ENCODE measurements at regions not wholly inside any gene's neighbourhood (a gene's known extent, or its start where the extent isn't known, plus 50 kb on each side); places are given as distances from the start of the nearest gene placed in this dataset.

- TF ChIP-seq ZBTB33 (IDR thresholded peaks at IDR 0.05; ENCODE audit: extremely low read depth, insufficient replicate concordance, low read length) (no peak), EGR1 (IDR thresholded peaks at IDR 0.05; ENCODE audit: low read depth) (no peak), ZNF274 (IDR thresholded peaks at IDR 0.05; ENCODE audit: low read depth, low read length) (no peak), CTCF (IDR thresholded peaks at IDR 0.05 in 2 of 3, conservative IDR thresholded peaks at IDR 0.05 in 1 of 3; ENCODE audit: borderline replicate concordance in 1 of 3, insufficient read depth in 1 of 3, low read depth in 2 of 3, low read length in 2 of 3) (no peak), YY1 (IDR thresholded peaks at IDR 0.05; ENCODE audit: extremely low read depth, insufficient replicate concordance, low read depth, low read length) (no peak), JUND (IDR thresholded peaks at IDR 0.05) (no peak), ATF3 (IDR thresholded peaks at IDR 0.05) (no peak), POLR2A (IDR thresholded peaks at IDR 0.05; ENCODE audit: borderline replicate concordance, extremely low read depth, insufficient read depth, insufficient read length) (no peak), CEBPB (IDR thresholded peaks at IDR 0.05; ENCODE audit: low read depth) (no peak)
Observed at GRCh38 chrX:115970718-115971117, 199.8 kb upstream of the AGTR2 start (continued).

- ChIA-PET RAD21 (ENCODE audit: low non-redundant PET in 1 of 2, low total read pairs in 2 of 2, uncharacterized antibody in 2 of 2, unreplicated experiment in 2 of 2) (no interaction called here), CTCF (no interaction called here), POLR2A (no interaction called here)
- Histone ChIP-seq H3K4me3 (replicated peaks in 1 of 2; ENCODE audit: low read depth in 1 of 2, low read length in 2 of 2) (no peak overlapping the region), H3K79me2 (ENCODE audit: insufficient read depth, low read length) (peaks cover 8% of the 10 kb centered on the region), H3K9me2 (ENCODE audit: insufficient read depth) (no peaks in the 10 kb centered on the region), H3K9me3 (ENCODE audit: control insufficient read depth in 1 of 2, insufficient read depth in 1 of 2, low read depth in 1 of 2, low read length in 2 of 2) (no peaks in the 10 kb centered on the region), H3K27ac (ENCODE audit: low read depth, low read length) (no peak overlapping the region), H3K36me3 (ENCODE audit: control insufficient read depth in 1 of 2, insufficient read depth in 2 of 2, low read length in 2 of 2) (no peaks in the 10 kb centered on the region), H3K9ac (ENCODE audit: low read length) (no peak overlapping the region), H2AFZ (ENCODE audit: low read depth, low read length, poor library complexity, severe bottlenecking) (no peak overlapping the region), H3K4me2 (ENCODE audit: low read length) (no peak overlapping the region), H3K4me1 (ENCODE audit: control insufficient read depth in 1 of 2, insufficient read depth in 2 of 2, low read length in 2 of 2) (peaks cover 0 to 6% of the 10 kb centered on the region in 2 experiments; a peak in 1 of 4 replicates), H3K27me3 (ENCODE audit: insufficient read depth, low read length) (no peaks in the 10 kb centered on the region), H4K20me1 (ENCODE audit: insufficient read depth) (no peaks in the 10 kb centered on the region)
- ATAC-seq = no peak
- no peak for DNase-seq (ENCODE audit: low read depth, low spot score)
- BruUV-seq (replicated peaks) = no TSS peak
- intact Hi-C loops (cut with micrococcal nuclease) = no loop called here
- no peak for TF ChIP-seq RAD21 (IDR thresholded peaks at IDR 0.05; ENCODE audit: low read depth)
- TF ChIP-seq MAX (IDR thresholded peaks at IDR 0.05) = no peak
- no peak for TF ChIP-seq REST (IDR thresholded peaks at IDR 0.05; ENCODE audit: low read depth)
- TF ChIP-seq YY1 (IDR thresholded peaks at IDR 0.05; ENCODE audit: extremely low read depth, insufficient replicate concordance, low read depth, low read length) = no peak
Observed at GRCh38 chrX:115972717-115973116, 197.8 kb upstream of the AGTR2 start.
